Endodermal cell (in vitro differentiated cells): ENCODE measurements at regions not wholly inside any gene's neighbourhood (a gene's known extent, or its start where the extent isn't known, plus 50 kb on each side); places are given as distances from the start of the nearest gene placed in this dataset.
"Not testable (repeated sequence)": the region's sequence is repeated elsewhere in the genome, so short reads cannot be mapped to it uniquely, and the experiment has no call there.

Experiments
- DNase-seq: peaks from one replicate; pipeline ENCODE4 v3.0.0-alpha.2; 2017
- H3K27ac ChIP-seq: 2 replicates; pipeline ENCODE4 v1.5.1; 2013; ENCODE audit warnings: mild to moderate bottlenecking, low read depth, low read length, moderate library complexity
- H3K27me3 ChIP-seq: 2 replicates; pipeline ENCODE4 v1.6.1; 2013; ENCODE audit warnings: mild to moderate bottlenecking, low read length, moderate library complexity; ENCODE audit not compliant: insufficient read depth, control insufficient read depth, poor library complexity, severe bottlenecking
- H3K36me3 ChIP-seq: 2 replicates; pipeline ENCODE4 v1.7.0; 2013; ENCODE audit warnings: mild to moderate bottlenecking, low read length, moderate library complexity; ENCODE audit not compliant: control insufficient read depth, insufficient read depth
- H3K4me1 ChIP-seq: one replicate; pipeline ENCODE4 v1.7.0; 2013; ENCODE audit warnings: low read length; ENCODE audit not compliant: control insufficient read depth, insufficient read depth
- H3K4me3 ChIP-seq: 2 replicates; pipeline ENCODE4 v1.5.1; 2013; ENCODE audit warnings: mild to moderate bottlenecking, low read length, moderate library complexity
- H3K9ac ChIP-seq: 2 replicates; pipeline ENCODE4 v1.6.1; 2013; ENCODE audit warnings: mild to moderate bottlenecking, low read length, moderate library complexity; ENCODE audit not compliant: poor library complexity, severe bottlenecking; ENCODE audit errors: extremely low read depth
- H3K9me3 ChIP-seq: 2 replicates; pipeline ENCODE4 v1.6.1; 2013; ENCODE audit warnings: mild to moderate bottlenecking, low read length, moderate library complexity; ENCODE audit not compliant: control insufficient read depth
- H3K27ac Mint-ChIP-seq: 2 replicates; pipeline ENCODE4 v1.8.0; 2020; ENCODE audit warnings: mixed read lengths
- H3K27me3 Mint-ChIP-seq: 2 replicates; pipeline ENCODE4 v1.8.0; 2021; ENCODE audit warnings: mild to moderate bottlenecking, mixed read lengths; ENCODE audit not compliant: insufficient read depth
- H3K36me3 Mint-ChIP-seq: 2 replicates; pipeline ENCODE4 v1.8.0; 2020; ENCODE audit warnings: low read depth, mixed read lengths
- H3K4me1 Mint-ChIP-seq: 2 replicates; pipeline ENCODE4 v1.8.0; 2020; ENCODE audit warnings: mixed read lengths
- H3K4me3 Mint-ChIP-seq: 2 replicates; pipeline ENCODE4 v1.8.0; 2020; ENCODE audit warnings: mild to moderate bottlenecking, moderate library complexity, mixed read lengths
- H3K9me3 Mint-ChIP-seq: 2 replicates; pipeline ENCODE4 v1.8.0; 2020; ENCODE audit warnings: mild to moderate bottlenecking, mixed read lengths
- CTCF ChIP-seq: fragments of 200-600 bp; sonication (generic); conservative IDR thresholded peaks from 2 replicates; pipeline ENCODE4 v1.5.0; 2021; ENCODE audit warnings: antibody characterized with exemption, mild to moderate bottlenecking
- WGBS, 2 experiments: methylation state at CpG; one replicate each; pipeline versions ENCODE4 v1.1.5 to v1.1.7; 2013; ENCODE audit warnings: missing lambda C conversion rate in 2 of 2, mixed read lengths in 1 of 2; ENCODE audit not compliant: insufficient coverage in 1 of 2, insufficient read length in 1 of 2; 5-methylcytosine and 5-hydroxymethylcytosine counted together

- no peaks in the 10 kb centered on the region for H3K9me3 ChIP-seq
- H3K36me3 Mint-ChIP-seq, result no peaks in the 10 kb centered on the region
- no peaks in the 10 kb centered on the region for H3K27me3 ChIP-seq
- no peaks in the 10 kb centered on the region for H3K27me3 Mint-ChIP-seq
- peaks cover 5% of the 10 kb centered on the region for H3K9me3 Mint-ChIP-seq
- no peak for TF ChIP-seq CTCF
- no peak overlapping the region for H3K27ac ChIP-seq
- no peak overlapping the region for H3K9ac ChIP-seq
- H3K36me3 ChIP-seq, result no peaks in the 10 kb centered on the region
- no peak for DNase-seq
- H3K27ac Mint-ChIP-seq, result no peak overlapping the region
- H3K4me3 Mint-ChIP-seq, result no peak overlapping the region
- H3K4me3 ChIP-seq, result no peak overlapping the region
- H3K4me1 Mint-ChIP-seq, result peaks cover 6% of the 10 kb centered on the region
- no peaks in the 10 kb centered on the region for H3K4me1 ChIP-seq
Measured at GRCh38 chr9:13035822-13036221, 243.7 kb downstream of the MPDZ start.

GRCh38 chr9:13037808-13038207 is 241.7 kb downstream of the MPDZ start:
- 95 to 100% methylated on average over 1 to 23 of the region's 27 CpGs for WGBS, 2 experiments
- peaks cover 10% of the 10 kb centered on the region for H3K9me3 Mint-ChIP-seq

GRCh38 chr9:13047827-13048587 is 231.5 kb downstream of the MPDZ start:
- Mint-ChIP-seq H3K4me1 (peaks cover 2% of the 10 kb centered on the region), H3K36me3 (no peaks in the 10 kb centered on the region), H3K27ac (no peak overlapping the region), H3K9me3 (peaks cover 2% of the 10 kb centered on the region), H3K27me3 (no peaks in the 10 kb centered on the region), H3K4me3 (no peak overlapping the region)
- no peaks in the 10 kb centered on the region for H3K4me1 ChIP-seq
- no peak overlapping the region for H3K4me3 ChIP-seq
- no peak for TF ChIP-seq CTCF
- H3K27me3 ChIP-seq, result no peaks in the 10 kb centered on the region
- H3K27ac ChIP-seq, result no peak overlapping the region
- H3K9ac ChIP-seq, result no peak overlapping the region
- DNase-seq, result no peak
- no peaks in the 10 kb centered on the region for H3K36me3 ChIP-seq
- WGBS, 2 experiments, result 81 to 100% methylated on average over 1 to 3 of the region's 5 CpGs
- no peaks in the 10 kb centered on the region for H3K9me3 ChIP-seq

More at GRCh38 chr9:13037808-13038207, 241.7 kb downstream of the MPDZ start:
- H3K4me3 ChIP-seq, H3K4me1 ChIP-seq, H3K9ac ChIP-seq, DNase-seq, H3K4me1 Mint-ChIP-seq, H3K27me3 Mint-ChIP-seq, H3K36me3 ChIP-seq, H3K9me3 ChIP-seq, H3K36me3 Mint-ChIP-seq, H3K27ac ChIP-seq, H3K27me3 ChIP-seq: not testable (repeated sequence)
- peak overlapping the region; percentile 51 for H3K4me3 Mint-ChIP-seq
- H3K27ac Mint-ChIP-seq, result peak overlapping the region; percentile 66

GRCh38 chr9:13049223-13049622 is 230.3 kb downstream of the MPDZ start:
- no peak for DNase-seq
- peak overlapping the region; percentile 50 for H3K27ac ChIP-seq
- 51 to 69% methylated on average over 4 to 7 of the region's 7 CpGs for WGBS, 2 experiments

More at GRCh38 chr9:13049223-13049622, 230.3 kb downstream of the MPDZ start:
- no peaks in the 10 kb centered on the region for H3K27me3 Mint-ChIP-seq
- Histone ChIP-seq H3K27me3 (no peaks in the 10 kb centered on the region), H3K4me3 (no peak overlapping the region), H3K9me3 (no peaks in the 10 kb centered on the region), H3K36me3 (no peaks in the 10 kb centered on the region), H3K4me1 (no peaks in the 10 kb centered on the region), H3K9ac (no peak overlapping the region)
- no peak for TF ChIP-seq CTCF
- peaks cover 2% of the 10 kb centered on the region for H3K4me1 Mint-ChIP-seq
- H3K27ac Mint-ChIP-seq, result no peak overlapping the region
- H3K36me3 Mint-ChIP-seq, result no peaks in the 10 kb centered on the region
- H3K4me3 Mint-ChIP-seq, result no peak overlapping the region
- H3K9me3 Mint-ChIP-seq, result peaks cover 2% of the 10 kb centered on the region
